OCI-LY7 (cell line): ENCODE measurements at regions not wholly inside any gene's neighbourhood (a gene's known extent, or its start where the extent isn't known, plus 50 kb on each side); places are given as distances from the start of the nearest gene placed in this dataset.
"Not testable (repeated sequence)": the region's sequence is repeated elsewhere in the genome, so short reads cannot be mapped to it uniquely, and the experiment has no call there.

Experiments used
- BruUV-seq: library from RNA; stranded (reverse); fragments of 400-500 nt; replicated peaks from 2 replicates; lab custom pipeline; 2021; lab: Mats Ljungman, UMichigan
- CTCF ChIA-PET: fragments of 300-600 bp; sonication (Branson Sonifier 250); formaldehyde crosslinking; loops from one replicate; lab custom pipeline; 2022; ENCODE audit warnings: antibody characterized with exemption; ENCODE audit not compliant: unreplicated experiment; lab: Charles Lee
- POLR2A ChIA-PET: fragments of 300-600 bp; sonication (Branson Sonifier 250); formaldehyde crosslinking; loops from one replicate; lab custom pipeline; 2022; ENCODE audit warnings: antibody characterized with exemption; lab: Charles Lee
- DNase-seq: peaks from one replicate; pipeline ENCODE4 v3.0.0-alpha.2; 2015; ENCODE audit warnings: low spot score
- H2AFZ ChIP-seq: fragments of 200-600 bp; sonication (generic), shearing (Covaris generic); 2 replicates; pipeline ENCODE4 v1.6.1; 2014; ENCODE audit warnings: mild to moderate bottlenecking, antibody characterized with exemption, low read length, moderate library complexity
- H3K27ac ChIP-seq: fragments of 200-600 bp; sonication (generic); 2 replicates; pipeline ENCODE4 v1.5.1; 2014; ENCODE audit warnings: mixed run types, low read depth, mild to moderate bottlenecking, moderate library complexity, low read length, inconsistent platforms; ENCODE audit not compliant: poor library complexity, severe bottlenecking
- H3K36me3 ChIP-seq: fragments of 200-600 bp; sonication (generic); 2 replicates; pipeline ENCODE4 v1.6.1; 2014; ENCODE audit warnings: mild to moderate bottlenecking, antibody characterized with exemption, low read length, moderate library complexity, mixed read lengths; ENCODE audit not compliant: insufficient read depth
- H3K4me1 ChIP-seq: fragments of 200-600 bp; sonication (generic); 2 replicates; pipeline ENCODE4 v1.5.1; 2014; ENCODE audit warnings: mild to moderate bottlenecking, low read length; ENCODE audit not compliant: insufficient read depth, poor library complexity, severe bottlenecking
- H3K4me2 ChIP-seq: fragments of 200-600 bp; sonication (generic); 2 replicates; pipeline ENCODE4 v1.6.1; 2014; ENCODE audit warnings: mild to moderate bottlenecking, low read length
- H3K4me3 ChIP-seq: fragments of 200-600 bp; sonication (generic); 2 replicates; pipeline ENCODE4 v1.5.1; 2014; ENCODE audit warnings: mild to moderate bottlenecking, low read depth, low read length; ENCODE audit not compliant: poor library complexity, severe bottlenecking
- H3K79me2 ChIP-seq: fragments of 200-600 bp; sonication (generic); 2 replicates; pipeline ENCODE4 v1.6.1; 2016; ENCODE audit warnings: low read depth, mild to moderate bottlenecking, low read length, moderate library complexity, mixed read lengths; ENCODE audit not compliant: insufficient read depth
- H3K9me2 ChIP-seq: fragments of 200-600 bp; sonication (generic); 2 replicates; pipeline ENCODE4 v1.6.1; 2016; ENCODE audit warnings: mild to moderate bottlenecking, low read length, mixed read lengths; ENCODE audit not compliant: insufficient read depth
- H3K9me3 ChIP-seq: fragments of 200-600 bp; sonication (generic); 2 replicates; pipeline ENCODE4 v1.6.1; 2014; ENCODE audit warnings: mild to moderate bottlenecking, mixed run types, low read length, mixed read lengths
- H4K20me1 ChIP-seq: fragments of 200-600 bp; sonication (generic); 2 replicates; pipeline ENCODE4 v1.6.1; 2014; ENCODE audit warnings: mild to moderate bottlenecking, antibody characterized with exemption, low read length, moderate library complexity, mixed read lengths; ENCODE audit not compliant: insufficient read depth
- CTCF ChIP-seq: fragments of 200-600 bp; sonication (generic); conservative IDR thresholded peaks from 2 replicates; pipeline ENCODE4 v1.5.1; 2014; ENCODE audit warnings: mild to moderate bottlenecking, antibody characterized with exemption, low read length, moderate library complexity, mixed read lengths
- EZH2phosphoT487 ChIP-seq: fragments of 200-600 bp; sonication (generic); IDR thresholded peaks from 2 replicates; pipeline ENCODE4 v1.6.1; 2018; ENCODE audit warnings: low read depth, borderline replicate concordance, mild to moderate bottlenecking, mixed run types, antibody characterized with exemption, low read length, moderate library complexity, mixed read lengths
- intact Hi-C: fragments of 100-400 bp; cut with micrococcal nuclease; formaldehyde crosslinking; loops from one replicate; pipeline ENCODE4 v1.10.0; 2022; ENCODE audit not compliant: unreplicated experiment

- Histone ChIP-seq H3K4me3 (no peak overlapping the region), H3K79me2 (no peaks in the 10 kb centered on the region), H3K36me3 (no peaks in the 10 kb centered on the region), H3K9me3 (no peaks in the 10 kb centered on the region), H3K27ac (no peak overlapping the region), H3K9me2 (no peaks in the 10 kb centered on the region), H4K20me1 (no peaks in the 10 kb centered on the region), H3K4me2 (no peak overlapping the region), H2AFZ (no peak overlapping the region), H3K4me1 (peaks cover 29% of the 10 kb centered on the region)
- ChIA-PET POLR2A (interaction anchor here (0.7 to 2.9 kb wide), 5 partner anchors 13 to 283 kb away, joined by 3 to 8 read pairs (median 4); no protein-coding TSS in a partner anchor), CTCF (no interaction called here)
- intact Hi-C loops: no loop called here
- no TSS peak for BruUV-seq
- TF ChIP-seq EZH2phosphoT487 (no peak), CTCF (no peak)
- no peak for DNase-seq
Observed at GRCh38 chr20:53647286-53647821, 53.7 kb upstream of the ZNF217 start.

- Histone ChIP-seq H3K79me2 (no peaks in the 10 kb centered on the region), H3K9me3 (no peaks in the 10 kb centered on the region), H3K4me1 (peaks cover 26% of the 10 kb centered on the region), H2AFZ (no peak overlapping the region), H3K9me2 (no peaks in the 10 kb centered on the region), H3K4me3 (no peak overlapping the region), H3K36me3 (no peaks in the 10 kb centered on the region), H3K4me2 (no peak overlapping the region), H4K20me1 (no peaks in the 10 kb centered on the region), H3K27ac (no peak overlapping the region)
- TF ChIP-seq EZH2phosphoT487 (no peak), CTCF (no peak)
- no TSS peak for BruUV-seq
- no peak for DNase-seq
- ChIA-PET CTCF (no interaction called here), POLR2A (interaction anchor here (0.6 to 2.9 kb wide), 10 partner anchors 11 to 554 kb away, joined by 3 to 9 read pairs (median 5); partner anchors contain the start of gene ZNF217)
- intact Hi-C loops: no loop called here
Observed at GRCh38 chr20:53646550-53646949, 52.9 kb upstream of the ZNF217 start.

GRCh38 chr20:53645582-53645897 is 51.9 kb upstream of the ZNF217 start:
- Histone ChIP-seq H3K4me3 (no peak overlapping the region), H3K9me2 (no peaks in the 10 kb centered on the region), H3K9me3 (no peaks in the 10 kb centered on the region), H2AFZ (0 out of 2 replicates have a peak overlapping the region, but pooled peaks have one; percentile 21), H3K27ac (no peak overlapping the region), H4K20me1 (no peaks in the 10 kb centered on the region), H3K4me1 (peaks cover 24% of the 10 kb centered on the region), H3K79me2 (no peaks in the 10 kb centered on the region), H3K36me3 (no peaks in the 10 kb centered on the region), H3K4me2 (no peak overlapping the region)
- intact Hi-C loops: no loop called here
- TF ChIP-seq EZH2phosphoT487 (no peak), CTCF (no peak)
- DNase-seq: no peak
- BruUV-seq: no TSS peak
- CTCF ChIA-PET: no interaction called here
- POLR2A ChIA-PET: interaction anchor here (0.7 to 2.9 kb wide), 11 partner anchors 11 to 263 kb away, joined by 3 to 9 read pairs (median 4); partner anchors contain the start of gene ZNF217

GRCh38 chr20:53644108-53644507 is 50.5 kb upstream of the ZNF217 start:
- BruUV-seq, H4K20me1 ChIP-seq, H3K27ac ChIP-seq, H3K79me2 ChIP-seq, H3K36me3 ChIP-seq, DNase-seq, H3K9me2 ChIP-seq, H3K4me3 ChIP-seq, intact Hi-C loops, CTCF ChIA-PET, H3K9me3 ChIP-seq: not testable (repeated sequence)
- POLR2A ChIA-PET: interaction anchor here (0.7 to 2.6 kb wide), 3 partner anchors 8 to 28 kb away, joined by 3 to 17 read pairs (median 4); no protein-coding TSS in a partner anchor
- Histone ChIP-seq H2AFZ (peak overlapping the region; percentile 94; the same call in 1 of the 2 replicates), H3K4me1 (peaks cover 24% of the 10 kb centered on the region), H3K4me2 (peak overlapping the region; percentile 67; the same call in 1 of the 2 replicates)
